Tibial artery (tissue), 4 donors: ENCODE measurements at regions not wholly inside any gene's neighbourhood (a gene's known extent, or its start where the extent isn't known, plus 50 kb on each side); places are given as distances from the start of the nearest gene placed in this dataset.

Experiments
- DNase-seq, 2 donors: peaks; one replicate each; pipeline ENCODE4 v3.0.0-alpha.2; 2019
- H3K27ac ChIP-seq, 2 donors: fragments of 200-600 bp; sonication (generic) in 1 of 2; 1 replicate in 1 of 2; 2 replicates in 1 of 2; pipeline ENCODE4 v1.5.1; 2018 to 2019; ENCODE audit warnings: mild to moderate bottlenecking in 1 of 2
- H3K27me3 ChIP-seq, 2 donors: fragments of 200-600 bp; sonication (generic) in 1 of 2; one replicate each; pipeline versions ENCODE4 v1.5.1 to v1.6.0; 2016 to 2019
- H3K36me3 ChIP-seq, 3 donors: fragments of 200-600 bp; sonication (generic) in 2 of 3; one replicate each; pipeline ENCODE4 v1.5.1; 2016 to 2019; ENCODE audit warnings: mild to moderate bottlenecking in 2 of 3
- H3K4me1 ChIP-seq, 4 donors: fragments of 200-600 bp; sonication (generic) in 2 of 4; 1 replicate in 3 of 4; 2 replicates in 1 of 4; pipeline ENCODE4 v1.5.1; 2016 to 2019
- H3K4me3 ChIP-seq, 2 donors: fragments of 200-600 bp; sonication (generic) in 1 of 2; 1 replicate in 1 of 2; 2 replicates in 1 of 2; pipeline ENCODE4 v1.5.1; 2018 to 2019; ENCODE audit warnings: mild to moderate bottlenecking in 2 of 2
- H3K9me3 ChIP-seq, 3 donors: fragments of 200-600 bp; sonication (generic) in 1 of 3; one replicate each; pipeline ENCODE4 v1.5.1; 2016 to 2019
- CTCF ChIP-seq, 2 experiments: fragments of 200-600 bp in 1 of 2; fragments of 450-650 bp in 1 of 2; IDR thresholded peaks; one replicate each; pipeline ENCODE4 v1.5.1; 2017 to 2019; ENCODE audit warnings: antibody characterized with exemption in 2 of 2, mild to moderate bottlenecking in 1 of 2, moderate library complexity in 1 of 2
- intact Hi-C: fragments of 100-400 bp; cut with DNase I; formaldehyde crosslinking; loops from one replicate; pipeline ENCODE4 v1.15.0; 2023; ENCODE audit warnings: low total_unique reads

GRCh38 chr3:80244390-80244789 is 476.6 kb upstream of the ROBO1 start:
- H3K9me3 ChIP-seq = peaks cover 0 to 7% (median 0%) of the 10 kb centered on the region in 3 donors
- no peak for DNase-seq
- H3K36me3 ChIP-seq = no peaks in the 10 kb centered on the region
- H3K27ac ChIP-seq = no peak overlapping the region
- intact Hi-C loops = no loop called here
- no peak overlapping the region for H3K4me3 ChIP-seq
- H3K27me3 ChIP-seq = no peaks in the 10 kb centered on the region
- TF ChIP-seq CTCF (IDR thresholded peaks at IDR 0.05) = no peak
- no peaks in the 10 kb centered on the region for H3K4me1 ChIP-seq

- Histone ChIP-seq H3K9me3 (no peaks in the 10 kb centered on the region), H3K36me3 (no peaks in the 10 kb centered on the region), H3K27me3 (no peaks in the 10 kb centered on the region), H3K4me3 (no peak overlapping the region), H3K4me1 (no peaks in the 10 kb centered on the region), H3K27ac (no peak overlapping the region)
- TF ChIP-seq CTCF (IDR thresholded peaks at IDR 0.05) = no peak
- intact Hi-C loops = no loop called here
- DNase-seq = no peak
These were observed 474.0 kb upstream of the ROBO1 start for GRCh38 chr3:80241791-80242190.

- no peak for TF ChIP-seq CTCF (IDR thresholded peaks at IDR 0.05)
- Histone ChIP-seq H3K4me3 (no peak overlapping the region), H3K9me3 (no peaks in the 10 kb centered on the region), H3K36me3 (no peaks in the 10 kb centered on the region), H3K27ac (no peak overlapping the region), H3K27me3 (no peaks in the 10 kb centered on the region), H3K4me1 (no peaks in the 10 kb centered on the region)
- intact Hi-C loops = no loop called here
- no peak for DNase-seq
These were observed 471.5 kb upstream of the ROBO1 start for GRCh38 chr3:80239301-80239700.

GRCh38 chr3:80238606-80239005 is 470.8 kb upstream of the ROBO1 start:
- no peak for DNase-seq
- Histone ChIP-seq H3K9me3 (no peaks in the 10 kb centered on the region), H3K27me3 (no peaks in the 10 kb centered on the region), H3K4me3 (no peak overlapping the region), H3K27ac (no peak overlapping the region), H3K36me3 (no peaks in the 10 kb centered on the region), H3K4me1 (no peaks in the 10 kb centered on the region)
- intact Hi-C loops = no loop called here
- no peak for TF ChIP-seq CTCF (IDR thresholded peaks at IDR 0.05)

- no peaks in the 10 kb centered on the region for H3K9me3 ChIP-seq
- no peak overlapping the region for H3K4me3 ChIP-seq
- no peak for TF ChIP-seq CTCF (IDR thresholded peaks at IDR 0.05)
- intact Hi-C loops = no loop called here
- no peaks in the 10 kb centered on the region for H3K36me3 ChIP-seq
- H3K4me1 ChIP-seq = no peaks in the 10 kb centered on the region
- H3K27ac ChIP-seq = no peak overlapping the region
- no peak for DNase-seq
- H3K27me3 ChIP-seq = no peaks in the 10 kb centered on the region
These were observed 470.4 kb upstream of the ROBO1 start for GRCh38 chr3:80238152-80238551.

GRCh38 chr3:80234706-80235105 is 466.9 kb upstream of the ROBO1 start:
- DNase-seq = no peak
- Histone ChIP-seq H3K36me3 (no peaks in the 10 kb centered on the region), H3K27me3 (no peaks in the 10 kb centered on the region), H3K27ac (no peak overlapping the region), H3K4me1 (no peaks in the 10 kb centered on the region), H3K9me3 (no peaks in the 10 kb centered on the region), H3K4me3 (no peak overlapping the region)
- intact Hi-C loops = no loop called here
- no peak for TF ChIP-seq CTCF (IDR thresholded peaks at IDR 0.05)
